ENCODE measurements at regions not wholly inside any gene's neighbourhood (a gene's known extent, or its start where the extent isn't known, plus 50 kb on each side); places are given as distances from the start of the nearest gene placed in this dataset.

GRCh38 chr4:134787315-134787714 is 585.7 kb upstream of the PABPC4L start:
- TF ChIP-seq CTCF (IDR thresholded peaks at IDR 0.05; ENCODE audit: insufficient read depth, low read length, poor library complexity, severe bottlenecking) (no peak), EZH2phosphoT487 (conservative IDR thresholded peaks at IDR 0.05; ENCODE audit: low read length) (no peak)

All from SU-DHL-6 (cell line).